ENCODE measurements at regions not wholly inside any gene's neighbourhood (a gene's known extent, or its start where the extent isn't known, plus 50 kb on each side); places are given as distances from the start of the nearest gene placed in this dataset.
A peak's percentile ranks its signal among the peaks of the same experiment; 100 is the strongest.

GRCh38 chr1:227449741-227450441 lies 113.5 kb upstream of the ZNF678 start:
- no peak for DNase-seq

GRCh38 chr1:227449051-227449450 lies 114.3 kb upstream of the ZNF678 start:
- peak; percentile 26 for DNase-seq

DNA sequence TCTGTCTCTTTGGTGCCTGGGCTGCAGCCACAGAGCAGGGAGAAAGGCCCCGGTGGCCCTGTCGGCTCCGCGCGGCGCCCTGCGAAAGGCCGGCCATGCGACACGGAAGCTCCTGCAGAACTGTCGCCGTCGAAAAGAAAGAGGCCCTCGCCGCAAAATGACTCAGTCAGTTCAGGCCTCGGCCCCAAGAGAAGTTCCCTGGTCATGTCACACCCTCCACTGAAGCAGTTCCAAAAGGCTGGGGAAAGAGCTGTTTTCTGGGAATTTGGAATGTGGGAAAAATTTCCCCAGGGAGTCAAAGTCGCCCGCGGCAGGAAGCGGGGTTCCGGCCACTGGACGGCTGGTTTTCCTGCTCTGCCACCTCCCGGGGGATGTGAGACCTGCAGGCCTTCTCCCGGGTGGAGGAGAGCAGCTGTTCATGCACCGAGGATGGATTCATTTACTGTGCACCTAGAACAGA lies 115.8 kb upstream of the ZNF678 start:
- DNase-seq = peak; percentile 61

GRCh38 chr1:227445746-227446145 lies 117.6 kb upstream of the ZNF678 start:
- DNase-seq = no peak

DNA sequence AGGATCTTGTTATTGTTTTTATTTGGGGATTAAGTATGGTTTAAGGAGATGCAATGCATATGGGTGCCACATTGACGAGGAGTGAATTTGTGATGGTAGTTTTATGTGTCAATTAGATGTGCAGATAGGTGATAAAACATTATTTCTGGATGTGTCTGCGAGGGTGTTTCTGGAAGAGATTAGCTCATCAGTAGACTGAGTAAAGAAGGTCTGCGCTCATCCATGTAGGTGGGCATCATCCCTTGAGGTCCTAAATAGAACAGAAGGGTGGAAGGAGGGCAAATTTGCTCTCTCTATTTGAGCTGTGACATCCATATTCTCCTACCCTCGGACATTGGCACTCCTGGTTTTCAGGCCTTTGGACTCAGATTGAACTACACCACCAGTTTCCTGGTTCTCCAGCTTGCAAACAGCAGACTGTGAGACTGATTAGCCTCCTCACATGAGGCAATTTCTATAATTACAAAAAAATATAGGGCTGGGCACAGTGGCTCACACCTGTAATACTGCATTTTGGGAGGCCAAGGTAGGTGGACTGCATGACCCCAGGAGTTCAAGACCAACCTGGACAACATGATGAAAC lies 118.2 kb upstream of the ZNF678 start:
- no peak for DNase-seq

- no peak for DNase-seq
Measured at GRCh38 chr1:227440182-227440581, 121.9 kb upstream of the CDC42BPA start.

GRCh38 chr1:227437495-227438008 lies 119.3 kb upstream of the CDC42BPA start:
- peak; percentile 63 for DNase-seq

DNA sequence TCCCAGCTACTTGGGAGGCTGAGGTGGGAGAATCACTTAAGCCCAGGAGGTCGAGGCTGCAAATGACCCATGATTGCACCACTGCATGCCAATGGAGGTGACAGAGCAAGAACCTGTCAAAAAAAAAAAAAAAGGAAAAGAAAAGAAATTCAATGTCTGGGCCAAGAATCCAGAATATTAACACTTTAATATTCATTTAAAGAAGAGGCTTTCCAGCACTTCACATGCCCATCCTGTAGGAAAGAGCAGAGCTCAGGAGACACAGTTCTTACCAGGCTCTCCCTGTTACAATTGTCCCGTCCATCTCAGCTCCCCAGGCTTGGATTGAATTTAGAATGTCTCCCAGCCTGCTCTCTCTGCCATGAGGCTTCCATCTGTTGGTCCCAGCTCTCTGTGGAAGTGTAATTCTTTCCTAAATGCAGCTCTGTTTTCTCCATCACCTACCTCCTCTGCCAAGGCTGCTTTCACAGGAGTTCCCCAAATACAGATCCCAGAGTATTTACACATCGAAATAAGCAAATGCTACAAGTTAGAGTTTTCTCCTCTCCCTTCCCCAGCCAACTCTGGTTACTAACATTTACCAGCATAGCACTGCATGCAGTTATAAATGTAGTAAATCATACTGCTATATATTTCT lies 116.6 kb upstream of the CDC42BPA start:
- DNase-seq = no peak

DNA sequence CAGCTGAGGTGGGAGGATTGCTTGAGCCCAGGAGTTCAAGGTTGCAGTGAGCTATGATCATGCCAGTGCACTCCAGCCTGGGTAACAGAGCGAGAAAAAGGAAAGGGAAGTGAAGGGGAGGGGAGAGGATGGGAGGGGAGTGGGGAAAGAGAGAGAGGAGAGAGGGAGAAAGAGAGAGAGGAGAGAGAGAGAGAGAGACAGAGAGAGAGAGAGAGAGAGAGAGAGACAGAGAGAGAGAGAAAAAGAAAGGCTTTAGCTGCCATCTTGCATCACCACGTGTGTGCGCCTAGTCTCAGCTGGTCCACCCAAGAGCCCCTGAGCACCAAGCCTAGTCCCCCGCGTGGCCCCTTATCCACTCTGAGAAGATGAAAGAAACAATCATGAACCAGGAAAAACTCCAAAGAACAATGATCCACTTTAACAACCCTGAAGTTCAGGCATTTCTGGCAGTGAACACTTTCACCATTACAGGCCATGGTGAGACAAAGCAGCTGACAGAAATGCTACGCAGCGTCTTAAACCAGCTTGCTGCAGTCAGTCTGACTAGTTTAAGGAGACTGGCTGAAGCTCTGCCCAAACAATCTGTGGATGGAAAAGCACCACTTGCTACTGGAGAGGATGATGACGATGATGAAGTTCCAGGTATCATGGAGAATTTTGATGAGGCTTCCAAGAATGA lies 115.5 kb upstream of the CDC42BPA start:
- DNase-seq = no peak

GRCh38 chr1:227432981-227433380 lies 114.7 kb upstream of the CDC42BPA start:
- DNase-seq = no peak

GRCh38 chr1:227432181-227432535 lies 113.9 kb upstream of the CDC42BPA start:
- no peak for DNase-seq

DNA sequence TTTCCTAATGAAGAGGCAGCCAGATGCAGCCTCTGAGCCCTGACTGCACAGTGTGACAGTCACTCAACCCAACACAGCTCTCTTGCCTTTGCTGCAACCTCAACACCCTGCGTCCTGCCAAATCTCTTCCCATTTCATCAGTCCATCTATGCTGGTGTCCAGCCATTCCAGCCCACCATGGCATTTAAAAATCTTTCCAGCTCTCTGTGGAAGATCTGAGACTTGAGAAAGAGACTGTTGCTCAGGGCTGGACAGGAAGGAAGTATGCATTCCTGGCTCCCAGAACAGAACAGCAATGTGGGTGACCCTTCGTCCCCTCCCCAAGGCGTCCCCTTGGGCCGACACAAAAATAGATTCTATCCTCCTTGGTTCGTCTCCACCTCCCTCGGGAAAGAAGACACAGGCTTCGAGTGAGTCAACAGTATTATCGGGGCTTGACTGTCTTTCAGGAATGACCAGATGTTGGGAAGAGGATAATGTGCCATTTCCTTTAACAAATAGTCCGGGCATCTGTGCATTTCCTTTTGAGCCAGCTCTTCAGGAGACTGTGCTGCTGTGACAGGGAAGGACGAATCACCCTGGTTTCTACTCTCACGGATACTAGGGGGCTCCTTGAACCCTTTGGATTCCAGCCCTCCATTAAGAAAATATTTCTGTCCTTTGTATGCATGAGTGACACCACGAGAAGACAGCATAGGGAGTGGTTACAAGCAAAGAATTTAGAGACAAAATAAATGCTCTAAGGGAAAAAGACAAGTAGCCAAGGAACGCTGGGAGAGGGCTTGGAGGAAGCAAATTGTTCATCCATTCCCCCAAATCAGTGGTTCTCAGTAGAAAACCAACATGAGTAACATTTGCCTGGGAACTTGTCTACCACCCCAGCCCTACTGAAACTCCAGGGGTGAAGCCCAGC lies 111.4 kb upstream of the CDC42BPA start:
- DNase-seq = peak; percentile 74

- DNase-seq = peak; percentile 57
Measured at GRCh38 chr1:227428803-227429202, 110.5 kb upstream of the CDC42BPA start.

DNA sequence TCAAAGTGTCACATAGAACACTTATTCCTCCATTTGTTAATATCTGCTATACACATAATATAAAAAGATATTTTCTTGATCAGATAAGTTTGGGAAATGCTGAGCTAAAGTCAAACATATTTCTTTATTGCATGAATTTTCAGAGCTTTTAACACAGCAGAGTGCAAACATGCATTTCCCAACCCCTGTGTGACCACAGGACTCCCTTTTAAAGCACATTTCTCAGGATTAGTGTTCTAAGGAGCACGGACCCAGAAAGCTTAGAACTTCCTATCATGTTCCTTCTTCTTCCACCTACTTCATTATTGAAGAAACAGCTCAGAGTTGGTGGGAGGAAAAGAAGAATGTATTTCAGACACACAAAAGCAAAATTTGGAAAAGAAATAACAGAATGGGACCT lies 109.1 kb upstream of the CDC42BPA start:
- no peak for DNase-seq

DNA sequence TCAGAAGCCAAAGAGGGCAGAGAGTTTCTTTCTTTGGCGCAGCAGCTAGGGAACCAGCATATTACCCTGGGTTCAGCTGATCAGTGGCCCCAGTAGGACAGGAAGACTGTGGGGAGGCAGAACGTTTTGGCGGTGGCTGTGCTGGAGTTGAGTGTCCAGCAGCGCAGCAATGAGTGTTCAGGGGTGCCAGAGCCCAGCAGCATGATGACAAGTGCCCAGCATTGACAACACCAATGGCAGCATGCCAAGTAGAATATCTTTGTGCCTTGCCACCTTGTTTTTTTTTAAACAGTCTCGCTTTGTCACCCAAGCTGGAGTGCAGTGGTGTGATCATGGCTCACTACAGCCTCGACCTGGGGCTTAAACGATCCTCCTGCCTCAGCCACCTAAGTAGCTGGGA lies 106.7 kb upstream of the CDC42BPA start:
- DNase-seq = no peak

GRCh38 chr1:227424159-227424680 lies 105.9 kb upstream of the CDC42BPA start:
- DNase-seq = peak; percentile 20

DNA sequence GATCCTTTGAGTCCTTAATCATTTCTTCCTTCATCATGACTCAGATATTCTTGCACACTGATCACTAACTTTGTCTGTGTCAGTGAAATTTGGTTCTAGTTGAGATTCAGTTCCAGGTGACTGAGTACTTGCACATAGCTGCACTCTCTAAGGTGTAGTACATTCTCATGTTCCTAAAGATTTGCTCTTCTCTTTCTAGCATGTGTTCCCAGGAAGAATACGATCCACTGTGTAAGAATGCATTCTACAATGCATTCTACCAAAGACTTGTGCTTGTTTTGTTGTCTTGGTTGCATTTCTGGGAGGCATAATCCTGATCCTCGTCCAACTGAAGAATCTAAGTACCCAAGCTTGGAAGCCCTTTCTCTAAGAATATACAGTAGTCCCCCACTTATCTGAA lies 104.3 kb upstream of the CDC42BPA start:
- no peak for DNase-seq

DNA sequence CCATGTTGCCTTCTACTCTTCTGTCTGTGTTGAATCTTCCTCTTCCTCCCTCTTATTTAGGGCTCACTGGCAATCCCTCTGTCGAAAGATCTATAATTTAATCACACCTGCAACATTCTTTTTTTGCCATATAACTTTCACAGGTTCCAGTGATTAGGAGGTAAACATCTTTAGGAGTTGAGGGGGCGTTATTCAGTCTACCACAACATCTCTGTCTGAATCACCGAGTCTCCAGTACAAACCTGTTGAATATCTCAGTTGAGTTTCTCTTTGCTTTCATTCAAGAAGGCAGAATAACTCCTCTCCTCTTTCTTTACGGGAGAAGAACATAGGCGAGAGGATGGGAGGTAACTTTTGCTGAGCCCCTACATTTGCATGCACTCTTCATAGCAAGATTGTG lies 101.9 kb upstream of the CDC42BPA start:
- DNase-seq = no peak

DNA sequence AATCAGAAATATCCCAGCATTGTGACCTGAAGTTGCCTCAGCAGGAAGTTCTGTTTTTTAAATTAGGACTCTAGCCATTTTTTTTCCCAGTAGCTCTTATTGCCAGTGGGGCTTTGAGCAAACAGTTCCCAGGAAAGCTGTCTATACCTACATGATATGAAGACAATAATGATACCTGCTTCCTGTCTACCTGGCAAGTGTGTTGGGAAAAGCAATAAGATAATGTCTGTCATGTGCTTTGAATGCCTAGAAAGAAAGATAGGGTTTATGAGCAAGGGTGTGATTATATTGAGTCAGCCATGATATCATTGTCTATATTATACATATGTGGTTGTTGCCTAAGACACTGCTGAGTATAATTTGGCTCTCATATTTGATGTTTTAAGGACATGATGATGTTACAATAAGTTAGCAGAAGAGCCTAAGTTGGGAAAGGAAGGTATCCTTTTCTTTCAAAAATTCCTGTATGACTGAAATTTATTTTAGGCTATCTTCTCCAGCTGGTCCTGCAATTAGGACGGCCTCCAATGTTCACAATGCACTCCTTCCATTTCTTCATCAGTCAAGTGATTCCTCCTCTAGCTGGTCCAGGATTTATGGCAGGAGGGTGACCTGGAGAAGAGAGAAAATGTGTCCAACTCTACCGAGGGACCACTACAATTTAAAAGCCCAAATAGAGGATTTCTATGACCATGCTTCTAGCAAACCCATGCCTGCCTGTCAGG lies 99.6 kb upstream of the CDC42BPA start:
- peak; percentile 11 for DNase-seq

GRCh38 chr1:227416156-227416830 lies 98.0 kb upstream of the CDC42BPA start:
- peak; percentile 59 for DNase-seq
